K562 (cell line): ENCODE measurements at regions not wholly inside any gene's neighbourhood (a gene's known extent, or its start where the extent isn't known, plus 50 kb on each side); places are given as distances from the start of the nearest gene placed in this dataset.

Source experiments
- ATAC-seq: fragments of 200-7000 bp; cut with Tn5 transposase; 3 replicates; pipeline ENCODE4 v1.9.1; 2020; ENCODE audit warnings: moderate library complexity
- BruUV-seq: library from RNA; stranded (reverse); fragments of 400-500 nt; replicated peaks from 2 replicates; lab custom pipeline; 2021; lab: Mats Ljungman, UMichigan
- CTCF ChIA-PET: fragments of 300-600 bp; formaldehyde crosslinking; extraction: SDS; loops from one replicate; lab custom pipeline; 2021; ENCODE audit warnings: low intra/inter-chr PET ratio; lab: Yijun Ruan, JAX
- POLR2A ChIA-PET: fragments of 300-600, 350-650 bp; sonication (Branson Sonifier 250); formaldehyde crosslinking; extraction: SDS; loops from one replicate; lab custom pipeline; 2021; ENCODE audit warnings: antibody characterized with exemption, inconsistent platforms; lab: Yijun Ruan, JAX
- DNase-seq, 4 experiments: peaks; one replicate each; pipeline versions ENCODE4 v3.0.0 to v3.0.0-alpha.2; 2011 to 2018; ENCODE audit warnings: low spot score in 3 of 4, mixed read lengths in 3 of 4; ENCODE audit errors: extremely low read depth in 1 of 4
- FAIRE-seq: peaks from 2 replicates; lab custom pipeline; 2011; peaks lifted over from hg19 to GRCh38; lab: Jason Lieb, UNC
- H2AFZ ChIP-seq: 2 replicates; pipeline ENCODE4 v1.6.0; 2011; ENCODE audit warnings: low read depth, low read length, control low read depth, inconsistent platforms
- H3K27ac ChIP-seq: fragments of 200-600 bp; 3 replicates; pipeline ENCODE4 v1.8.0; 2011; ENCODE audit warnings: low read depth, mild to moderate bottlenecking, control low read depth, inconsistent platforms, low read length, moderate library complexity, mixed read lengths; ENCODE audit errors: extremely low read depth
- H3K27me3 ChIP-seq, 2 experiments: fragments of 300-600 bp in 1 of 2; 2 replicates in 1 of 2; 3 replicates in 1 of 2; pipeline versions ENCODE4 v1.6.0 to v1.8.0; 2011; ENCODE audit warnings: inconsistent platforms in 2 of 2, low read length in 2 of 2, mild to moderate bottlenecking in 1 of 2, mixed read lengths in 1 of 2, moderate library complexity in 1 of 2; ENCODE audit not compliant: control insufficient read depth in 2 of 2, insufficient read depth in 2 of 2
- H3K36me3 ChIP-seq: fragments of 300-600 bp; 3 replicates; pipeline ENCODE4 v1.8.0; 2011; ENCODE audit warnings: mild to moderate bottlenecking, low read length, inconsistent platforms; ENCODE audit not compliant: control insufficient read depth, insufficient read depth
- H3K4me1 ChIP-seq, 2 experiments: fragments of 200-600 bp in 1 of 2; replicated peaks in 1 of 2; 2 replicates in 1 of 2; 3 replicates in 1 of 2; pipeline versions ENCODE4 v1.5.1 to v1.8.0; 2011; ENCODE audit warnings: inconsistent platforms in 2 of 2, low read length in 2 of 2, mild to moderate bottlenecking in 1 of 2, mixed read lengths in 1 of 2, moderate library complexity in 1 of 2; ENCODE audit not compliant: control insufficient read depth in 2 of 2, insufficient read depth in 2 of 2
- H3K4me2 ChIP-seq: 2 replicates; pipeline ENCODE4 v1.6.1; 2011; ENCODE audit warnings: low read length, control low read depth, inconsistent platforms, mixed read lengths; ENCODE audit not compliant: insufficient read depth
- H3K4me3 ChIP-seq: fragments of 200-600 bp; sonication (generic), shearing (Covaris generic); 2 replicates; pipeline ENCODE4 v1.5.1; 2016; ENCODE audit warnings: control low read depth, inconsistent platforms
- H3K79me2 ChIP-seq: fragments of 200-600 bp; 3 replicates; pipeline ENCODE4 v1.8.0; 2011; ENCODE audit warnings: low read length, inconsistent platforms; ENCODE audit not compliant: control insufficient read depth, insufficient read depth
- H3K9ac ChIP-seq, 2 experiments: 2 replicates each; pipeline versions ENCODE4 v1.6.0 to v1.6.1; 2011; ENCODE audit warnings: low read depth in 2 of 2, low read length in 2 of 2, control low read depth in 1 of 2, inconsistent platforms in 1 of 2, mild to moderate bottlenecking in 1 of 2, mixed read lengths in 1 of 2; ENCODE audit not compliant: insufficient read depth in 1 of 2
- H3K9me1 ChIP-seq: one replicate; pipeline ENCODE4 v1.6.0; 2011; ENCODE audit warnings: inconsistent platforms, mild to moderate bottlenecking, low read length, moderate library complexity; ENCODE audit not compliant: control insufficient read depth, insufficient read depth
- H3K9me3 ChIP-seq: replicated peaks from 2 replicates; pipeline ENCODE4 v1.5.1; 2011; ENCODE audit warnings: low read depth, low read length, inconsistent platforms; ENCODE audit not compliant: control insufficient read depth, insufficient read depth
- H4K20me1 ChIP-seq: replicated peaks from 2 replicates; pipeline ENCODE4 v1.6.1; 2011; ENCODE audit warnings: low read length, inconsistent platforms, mixed read lengths; ENCODE audit not compliant: control insufficient read depth, insufficient read depth
- BCOR ChIP-seq: fragments of 450-650 bp; IDR thresholded peaks from 2 replicates; pipeline ENCODE4 v1.6.1; 2016
- CBFA2T3 ChIP-seq: fragments of 450-650 bp; IDR thresholded peaks from 2 replicates; pipeline ENCODE4 v1.6.1; 2017
- JUND ChIP-seq, 2 experiments: IDR thresholded peaks; 2 replicates in 1 of 2; 3 replicates in 1 of 2; pipeline ENCODE4 v1.6.1; 2011; ENCODE audit warnings: borderline replicate concordance in 2 of 2, low read depth in 2 of 2, low read length in 2 of 2, improper control_type of control experiment in 1 of 2, missing biosample characterization in 1 of 2, missing genetic modification characterization in 1 of 2, missing genetic modification reagents in 1 of 2
- RBBP5 ChIP-seq: fragments of 200-600 bp; sonication (generic); IDR thresholded peaks from 2 replicates; pipeline ENCODE4 v1.6.1; 2012; ENCODE audit warnings: borderline replicate concordance, mild to moderate bottlenecking, low read length, control low read depth, inconsistent platforms; ENCODE audit not compliant: insufficient read depth, poor library complexity, severe bottlenecking
- RCOR1 ChIP-seq, 2 experiments: IDR thresholded peaks; 2 replicates each; pipeline ENCODE4 v1.6.1; 2012; ENCODE audit warnings: low read depth in 2 of 2, low read length in 2 of 2, borderline replicate concordance in 1 of 2, improper control_type of control experiment in 1 of 2
- WGBS: fragments of 100-300 bp; shearing (Covaris generic); methylation state at CpG from one replicate; pipeline ENCODE4 v1.1.6; 2016; ENCODE audit warnings: low coverage, mixed read lengths; ENCODE audit not compliant: insufficient coverage; ENCODE audit errors: missing lambda C conversion rate; 5-methylcytosine and 5-hydroxymethylcytosine counted together
- in situ Hi-C: fragments of 300-500 bp; cut with MboI; formaldehyde crosslinking; loops from 4 replicates; pipeline ENCODE4 v1.15.0; 2018; ENCODE audit warnings: inconsistent platforms, mixed read lengths
- intact Hi-C: fragments of 100-400 bp; cut with micrococcal nuclease; formaldehyde crosslinking; loops from 2 replicates; pipeline ENCODE4 v1.14.2; 2022
- TF ChIP-seq, protein P1 (sequence below): sonication (generic); formaldehyde crosslinking; IDR thresholded peaks from 2 replicates; pipeline ENCODE4 v1.8.1; 2022; ENCODE audit warnings: missing genetic modification reagents
- TF ChIP-seq, protein P2 (sequence below), 2 experiments: fragments of 250-450 bp in 1 of 2; fragments of 450-650 bp in 1 of 2; sonication (Bioruptor Pico) in 1 of 2; IDR thresholded peaks; 2 replicates each; pipeline versions ENCODE4 v1.6.1 to v1.8.0; 2016 to 2021; ENCODE audit warnings: mild to moderate bottlenecking in 2 of 2, moderate library complexity in 2 of 2, missing compliant biosample characterization in 1 of 2, missing genetic modification characterization in 1 of 2
- TF ChIP-seq, protein P3 (sequence below): sonication (generic); formaldehyde crosslinking; IDR thresholded peaks from 2 replicates; pipeline ENCODE4 v1.5.0; 2020; ENCODE audit warnings: missing genetic modification reagents

DNA sequence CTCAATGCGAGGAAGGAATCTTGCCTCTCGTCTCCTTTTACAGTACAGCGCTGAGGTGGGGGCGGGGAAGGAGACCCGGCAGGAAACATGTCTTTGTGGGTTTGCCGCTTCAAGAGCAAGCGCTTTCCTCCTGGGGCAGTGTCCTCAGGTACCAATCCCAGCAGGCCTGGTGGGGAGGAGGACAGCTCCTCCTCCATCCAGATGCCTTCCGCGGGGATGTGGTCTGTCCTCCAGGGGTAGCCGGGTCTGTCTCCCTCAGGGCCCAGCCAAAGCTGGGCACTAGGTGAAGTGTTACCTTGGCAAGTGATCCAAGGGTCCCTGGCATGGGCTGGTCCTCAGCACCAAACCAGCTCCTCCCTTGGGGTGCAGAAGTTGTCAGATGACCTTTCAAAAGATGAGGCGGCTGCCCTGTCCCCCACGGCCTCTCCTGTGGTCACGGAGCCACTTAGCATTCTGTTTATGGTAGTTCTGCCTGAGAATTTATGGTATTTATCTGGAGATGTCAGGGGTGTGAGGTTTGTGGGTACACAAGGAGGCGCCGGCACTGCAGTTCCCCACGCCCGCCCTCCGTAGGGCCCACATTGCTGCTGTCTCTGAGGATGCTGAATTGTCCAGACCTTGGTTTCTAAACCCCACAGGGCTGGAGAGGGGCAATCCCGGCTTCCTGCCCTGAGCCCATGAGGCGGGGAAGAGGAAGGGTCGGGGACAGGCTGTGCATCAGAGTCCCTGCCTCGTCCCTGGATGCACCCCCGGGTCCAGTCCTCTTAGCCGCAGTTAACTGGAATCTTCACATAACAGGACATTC is 93.5 kb upstream of the ANO1 start:
- H3K79me2 ChIP-seq = no peaks in the 10 kb centered on the region
- no peak overlapping the region for H3K4me3 ChIP-seq
- no peaks in the 10 kb centered on the region for H3K9me3 ChIP-seq
- H3K27me3 ChIP-seq = peaks cover 6 to 14% of the 10 kb centered on the region in 2 experiments; a peak in 4 of 5 replicates
- no peak for DNase-seq
- no peak for FAIRE-seq
- BruUV-seq = no TSS peak
- peak overlapping the region; percentile 37; the same call in 1 of the 2 replicates for H3K4me2 ChIP-seq
- ChIA-PET POLR2A (interaction anchor here (0.6 to 0.8 kb wide), 2 partner anchors 36 to 1962 kb away, joined by 3 read pairs; no protein-coding TSS in a partner anchor), CTCF (no interaction called here)
- no peaks in the 10 kb centered on the region for H3K36me3 ChIP-seq
- in situ Hi-C loops = no loop called here
- H3K9me1 ChIP-seq = no peaks in the 10 kb centered on the region
- no peak for TF ChIP-seq BCOR
- peak; percentile 7; the same call in 1 of the 2 replicates for TF ChIP-seq CBFA2T3
- TF ChIP-seq, protein P1, sequence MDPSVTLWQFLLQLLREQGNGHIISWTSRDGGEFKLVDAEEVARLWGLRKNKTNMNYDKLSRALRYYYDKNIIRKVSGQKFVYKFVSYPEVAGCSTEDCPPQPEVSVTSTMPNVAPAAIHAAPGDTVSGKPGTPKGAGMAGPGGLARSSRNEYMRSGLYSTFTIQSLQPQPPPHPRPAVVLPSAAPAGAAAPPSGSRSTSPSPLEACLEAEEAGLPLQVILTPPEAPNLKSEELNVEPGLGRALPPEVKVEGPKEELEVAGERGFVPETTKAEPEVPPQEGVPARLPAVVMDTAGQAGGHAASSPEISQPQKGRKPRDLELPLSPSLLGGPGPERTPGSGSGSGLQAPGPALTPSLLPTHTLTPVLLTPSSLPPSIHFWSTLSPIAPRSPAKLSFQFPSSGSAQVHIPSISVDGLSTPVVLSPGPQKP = no peak
- TF ChIP-seq JUND (IDR thresholded peaks at IDR 0.05; ENCODE audit: borderline replicate concordance, low read depth, low read length) = no peak
- no peak for TF ChIP-seq JUND (tag; IDR thresholded peaks at IDR 0.05; ENCODE audit: borderline replicate concordance, low read depth, low read length)
- no peak for TF ChIP-seq RCOR1 (IDR thresholded peaks at IDR 0.05; ENCODE audit: borderline replicate concordance in 1 of 2, low read depth in 2 of 2, low read length in 2 of 2)
- TF ChIP-seq, protein P2, sequence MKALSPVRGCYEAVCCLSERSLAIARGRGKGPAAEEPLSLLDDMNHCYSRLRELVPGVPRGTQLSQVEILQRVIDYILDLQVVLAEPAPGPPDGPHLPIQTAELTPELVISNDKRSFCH (CRISPR knock-in tag; IDR thresholded peaks at IDR 0.05) = no peak
- TF ChIP-seq, protein P2 (tag; IDR thresholded peaks at IDR 0.05) = 0 out of 2 replicates have a peak, but pooled peaks have one; percentile 66
- peak; percentile 15 for TF ChIP-seq RBBP5
- TF ChIP-seq, protein P3, sequence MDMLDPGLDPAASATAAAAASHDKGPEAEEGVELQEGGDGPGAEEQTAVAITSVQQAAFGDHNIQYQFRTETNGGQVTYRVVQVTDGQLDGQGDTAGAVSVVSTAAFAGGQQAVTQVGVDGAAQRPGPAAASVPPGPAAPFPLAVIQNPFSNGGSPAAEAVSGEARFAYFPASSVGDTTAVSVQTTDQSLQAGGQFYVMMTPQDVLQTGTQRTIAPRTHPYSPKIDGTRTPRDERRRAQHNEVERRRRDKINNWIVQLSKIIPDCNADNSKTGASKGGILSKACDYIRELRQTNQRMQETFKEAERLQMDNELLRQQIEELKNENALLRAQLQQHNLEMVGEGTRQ (CRISPR knock-in tag) = no peak
- 0 out of 4 replicates have a peak overlapping the region, but pooled peaks of 1 of the 2 experiments have one; percentile 38 for H3K9ac ChIP-seq
- no peak for ATAC-seq
- intact Hi-C loops = no loop called here
- peaks cover 6% of the 10 kb centered on the region; the same call in 1 of the 2 replicates for H4K20me1 ChIP-seq
- 7% methylated on average over 20 of the region's 24 CpGs for WGBS
- H3K4me1 ChIP-seq = peaks cover 27 to 56% of the 10 kb centered on the region in 2 experiments; a peak in 4 of 5 replicates
- H2AFZ ChIP-seq = no peak overlapping the region; the same call in 1 of the 2 replicates
- H3K27ac ChIP-seq = no peak overlapping the region
